Gastroesophageal sphincter (tissue), 4 donors: ENCODE measurements at regions not wholly inside any gene's neighbourhood (a gene's known extent, or its start where the extent isn't known, plus 50 kb on each side); places are given as distances from the start of the nearest gene placed in this dataset.

Experiments
- ATAC-seq: fragments of 150-250 bp; one replicate; pipeline ENCODE4 v1.9.1; 2016; ENCODE audit warnings: mild to moderate bottlenecking, moderate library complexity
- H3K27ac ChIP-seq, 4 donors: fragments of 200-600 bp; sonication (generic) in 3 of 4; 1 replicate in 3 of 4; 2 replicates in 1 of 4; pipeline ENCODE4 v1.5.1; 2016 to 2019
- H3K27me3 ChIP-seq: fragments of 200-600 bp; sonication (generic); one replicate; pipeline ENCODE4 v1.5.1; 2019
- H3K36me3 ChIP-seq, 2 donors: fragments of 200-600 bp; sonication (generic); one replicate each; pipeline ENCODE4 v1.5.1; 2019; ENCODE audit warnings: control low read depth in 1 of 2
- H3K4me1 ChIP-seq, 3 donors: fragments of 200-600 bp; sonication (generic); 1 replicate in 2 of 3; 2 replicates in 1 of 3; pipeline ENCODE4 v1.5.1; 2016 to 2019; ENCODE audit warnings: control low read depth in 2 of 3
- H3K4me3 ChIP-seq, 2 donors: fragments of 200-600 bp; sonication (generic); one replicate each; pipeline ENCODE4 v1.5.1; 2019; ENCODE audit warnings: mild to moderate bottlenecking in 1 of 2, moderate library complexity in 1 of 2
- H3K9me3 ChIP-seq, 3 donors: fragments of 200-600 bp; sonication (generic); one replicate each; pipeline ENCODE4 v1.5.1; 2017 to 2019; ENCODE audit warnings: control low read depth in 2 of 3
- EP300 ChIP-seq: sonication (generic); formaldehyde crosslinking; IDR thresholded peaks from one replicate; pipeline ENCODE4 v1.6.1; 2017; ENCODE audit warnings: antibody characterized with exemption, mild to moderate bottlenecking
- POLR2A ChIP-seq, 2 donors: fragments of 450-650 bp; IDR thresholded peaks; one replicate each; pipeline ENCODE4 v1.6.1; 2017; ENCODE audit warnings: antibody characterized with exemption in 2 of 2, mild to moderate bottlenecking in 2 of 2, moderate library complexity in 1 of 2
- POLR2AphosphoS5 ChIP-seq: sonication (generic); formaldehyde crosslinking; IDR thresholded peaks from one replicate; pipeline ENCODE4 v1.6.1; 2017; ENCODE audit warnings: antibody characterized with exemption
- WGBS, 2 donors: methylation state at CpG; one replicate each; pipeline ENCODE4 v1.1.5; 2018; ENCODE audit warnings: low coverage in 1 of 2; 5-methylcytosine and 5-hydroxymethylcytosine counted together
- TF ChIP-seq, protein P1 (sequence below), 4 experiments: fragments of 200-600 bp in 2 of 4; fragments of 450-650 bp in 2 of 4; sonication (generic) in 1 of 4; IDR thresholded peaks; one replicate each; pipeline ENCODE4 v1.5.1; 2017 to 2019; ENCODE audit warnings: antibody characterized with exemption in 4 of 4, mild to moderate bottlenecking in 2 of 4, moderate library complexity in 2 of 4

DNA sequence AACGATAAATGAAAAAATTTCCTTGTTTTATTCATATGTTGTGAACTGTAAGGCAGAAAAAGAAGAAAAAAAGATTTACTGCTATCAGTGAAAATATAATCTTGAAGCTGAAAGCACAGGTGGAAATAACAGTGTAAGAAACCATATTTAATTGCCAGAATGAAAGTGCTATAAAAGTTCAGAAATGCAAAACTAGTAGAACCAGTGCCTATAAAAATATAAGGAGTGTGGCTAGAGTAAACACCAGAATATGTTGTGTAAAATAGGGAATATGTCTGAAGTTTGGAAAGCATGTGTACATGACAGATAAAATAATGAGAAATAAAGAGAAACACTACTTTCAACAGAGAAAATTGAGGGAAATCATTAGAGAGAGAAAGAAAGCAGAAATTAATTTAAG, 350.5 kb upstream of the NPSR1 start:
- Histone ChIP-seq H3K27ac (no peak overlapping the region), H3K4me1 (no peaks in the 10 kb centered on the region), H3K36me3 (no peaks in the 10 kb centered on the region), H3K27me3 (no peaks in the 10 kb centered on the region), H3K9me3 (peaks cover 0 to 12% (median 0%) of the 10 kb centered on the region in 3 donors), H3K4me3 (no peak overlapping the region)
- 64 to 100% methylated on average over 1 of the region's 1 CpG for WGBS, 2 donors
- ATAC-seq = no peak
- TF ChIP-seq EP300 (no peak), POLR2AphosphoS5 (no peak), POLR2A (IDR thresholded peaks at IDR 0.05) (no peak)
- TF ChIP-seq, protein P1, sequence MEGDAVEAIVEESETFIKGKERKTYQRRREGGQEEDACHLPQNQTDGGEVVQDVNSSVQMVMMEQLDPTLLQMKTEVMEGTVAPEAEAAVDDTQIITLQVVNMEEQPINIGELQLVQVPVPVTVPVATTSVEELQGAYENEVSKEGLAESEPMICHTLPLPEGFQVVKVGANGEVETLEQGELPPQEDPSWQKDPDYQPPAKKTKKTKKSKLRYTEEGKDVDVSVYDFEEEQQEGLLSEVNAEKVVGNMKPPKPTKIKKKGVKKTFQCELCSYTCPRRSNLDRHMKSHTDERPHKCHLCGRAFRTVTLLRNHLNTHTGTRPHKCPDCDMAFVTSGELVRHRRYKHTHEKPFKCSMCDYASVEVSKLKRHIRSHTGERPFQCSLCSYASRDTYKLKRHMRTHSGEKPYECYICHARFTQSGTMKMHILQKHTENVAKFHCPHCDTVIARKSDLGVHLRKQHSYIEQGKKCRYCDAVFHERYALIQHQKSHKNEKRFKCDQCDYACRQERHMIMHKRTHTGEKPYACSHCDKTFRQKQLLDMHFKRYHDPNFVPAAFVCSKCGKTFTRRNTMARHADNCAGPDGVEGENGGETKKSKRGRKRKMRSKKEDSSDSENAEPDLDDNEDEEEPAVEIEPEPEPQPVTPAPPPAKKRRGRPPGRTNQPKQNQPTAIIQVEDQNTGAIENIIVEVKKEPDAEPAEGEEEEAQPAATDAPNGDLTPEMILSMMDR (IDR thresholded peaks at IDR 0.05) = no peak

DNA sequence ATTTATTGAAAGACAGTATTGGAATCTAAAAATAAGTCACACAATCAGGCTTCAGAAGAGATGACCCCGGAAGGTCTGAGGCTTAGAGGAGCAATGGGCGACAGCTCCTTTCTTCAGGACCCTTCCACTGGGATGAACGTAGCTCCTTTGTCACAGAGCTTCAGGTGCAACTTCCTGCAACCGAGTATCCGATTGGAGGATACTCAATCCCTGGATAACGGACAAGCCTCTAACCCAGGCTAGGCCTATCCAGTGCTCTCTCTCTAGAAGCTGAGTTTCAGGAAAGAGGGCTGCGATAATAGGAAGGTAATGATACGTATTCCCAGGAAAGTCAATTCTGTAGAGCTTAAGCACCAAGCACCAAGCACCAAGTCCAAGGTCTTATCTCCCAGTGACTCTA, 349.4 kb upstream of the NPSR1 start:
- Histone ChIP-seq H3K4me3 (no peak overlapping the region), H3K4me1 (no peaks in the 10 kb centered on the region), H3K27me3 (no peaks in the 10 kb centered on the region), H3K9me3 (peaks cover 0 to 23% (median 0%) of the 10 kb centered on the region in 3 donors), H3K27ac (no peak overlapping the region), H3K36me3 (no peaks in the 10 kb centered on the region)
- ATAC-seq = no peak
- TF ChIP-seq POLR2A (IDR thresholded peaks at IDR 0.05) (no peak), POLR2AphosphoS5 (no peak)
- TF ChIP-seq, protein P1 (IDR thresholded peaks at IDR 0.05) = no peak
- WGBS, 2 donors = 93 to 95% methylated on average over 7 to 8 of the region's 8 CpGs

DNA sequence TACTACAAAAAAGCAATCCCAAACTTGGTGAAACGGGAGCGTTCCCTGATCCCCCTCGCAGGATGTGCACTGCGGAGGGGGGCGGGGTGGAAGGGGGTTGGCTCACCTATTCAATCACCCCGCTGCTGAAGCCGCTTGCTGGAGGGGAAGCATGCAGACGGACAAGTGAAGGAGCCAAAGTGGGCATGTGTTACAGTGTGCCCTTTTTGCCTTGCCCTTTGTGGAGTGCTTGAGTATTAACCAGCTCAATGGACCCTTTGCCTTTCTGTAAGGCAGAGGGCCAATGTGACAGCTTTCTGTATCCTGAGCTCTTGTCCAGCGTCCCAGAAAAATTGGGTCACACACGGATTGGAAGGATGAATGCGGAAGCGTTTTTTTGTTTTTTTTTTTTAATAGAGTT, 348.9 kb upstream of the NPSR1 start:
- Histone ChIP-seq H3K36me3 (no peaks in the 10 kb centered on the region), H3K9me3 (peaks cover 0 to 24% (median 0%) of the 10 kb centered on the region in 3 donors), H3K27me3 (no peaks in the 10 kb centered on the region), H3K4me3 (no peak overlapping the region), H3K4me1 (no peaks in the 10 kb centered on the region), H3K27ac (no peak overlapping the region)
- TF ChIP-seq POLR2AphosphoS5 (no peak), POLR2A (IDR thresholded peaks at IDR 0.05) (no peak), EP300 (no peak)
- TF ChIP-seq, protein P1 (IDR thresholded peaks at IDR 0.05) = no peak
- 95% methylated on average over 4 to 9 of the region's 12 CpGs for WGBS, 2 donors
- no peak for ATAC-seq

DNA sequence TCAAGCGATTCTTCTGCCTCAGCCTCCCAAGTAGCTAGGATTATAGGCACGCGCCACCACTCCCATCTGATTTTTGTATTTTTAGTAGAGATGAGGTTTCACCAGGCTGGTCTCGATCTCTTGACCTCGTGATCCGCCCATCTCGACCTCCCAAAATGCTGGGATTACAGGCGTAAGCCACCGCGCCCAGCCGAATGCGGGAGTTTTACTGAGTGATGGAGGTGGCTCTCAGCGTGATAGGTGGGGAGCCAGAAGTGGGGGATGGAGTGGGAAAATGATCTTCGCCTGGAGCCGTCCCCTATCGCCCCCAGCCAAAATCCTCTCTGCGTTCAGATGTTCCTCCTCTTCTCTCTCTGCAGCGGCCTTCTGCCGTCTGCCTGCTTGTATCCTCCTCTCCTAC, 348.4 kb upstream of the NPSR1 start:
- H3K4me1 ChIP-seq = no peaks in the 10 kb centered on the region
- H3K4me3 ChIP-seq = no peak overlapping the region
- TF ChIP-seq, protein P1 (IDR thresholded peaks at IDR 0.05) = no peak
- TF ChIP-seq POLR2A (IDR thresholded peaks at IDR 0.05) = no peak
- TF ChIP-seq EP300 = no peak
- TF ChIP-seq POLR2AphosphoS5 = no peak
- WGBS, 2 donors = 91 to 100% methylated on average over 8 to 9 of the region's 19 CpGs
- ATAC-seq = no peak
- H3K27me3 ChIP-seq = no peaks in the 10 kb centered on the region
- H3K36me3 ChIP-seq = no peaks in the 10 kb centered on the region
- H3K27ac ChIP-seq = no peak overlapping the region
- H3K9me3 ChIP-seq = peaks cover 0 to 24% (median 0%) of the 10 kb centered on the region in 3 donors

DNA sequence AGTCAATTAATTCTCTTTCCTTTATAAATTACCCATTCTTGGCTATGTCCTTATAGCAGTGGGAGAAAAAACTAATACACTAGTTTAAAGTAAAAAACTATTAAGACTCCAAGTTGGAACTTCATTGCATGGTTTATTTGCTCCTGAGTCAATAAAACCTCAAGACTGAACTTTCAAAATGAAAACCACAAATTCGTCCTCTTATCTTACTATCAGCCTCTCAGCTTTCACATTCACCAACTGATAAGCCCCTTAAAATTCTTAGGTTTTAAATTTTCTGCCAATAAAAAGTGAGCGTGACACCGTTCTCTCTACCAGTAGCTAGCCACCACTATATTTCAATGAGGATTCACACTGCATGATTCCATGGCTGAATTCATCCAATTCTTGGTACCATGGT, 346.4 kb upstream of the NPSR1 start:
- Histone ChIP-seq H3K9me3 (peaks cover 0 to 24% (median 0%) of the 10 kb centered on the region in 3 donors), H3K4me3 (no peak overlapping the region), H3K27ac (no peak overlapping the region), H3K4me1 (no peaks in the 10 kb centered on the region), H3K36me3 (no peaks in the 10 kb centered on the region), H3K27me3 (no peaks in the 10 kb centered on the region)
- WGBS, 2 donors = 71 to 72% methylated on average over 3 of the region's 3 CpGs
- TF ChIP-seq, protein P1 (IDR thresholded peaks at IDR 0.05) = no peak
- TF ChIP-seq POLR2A (IDR thresholded peaks at IDR 0.05) = no peak
- no peak for TF ChIP-seq POLR2AphosphoS5
- no peak for TF ChIP-seq EP300
- no peak for ATAC-seq
